LNCAP (cell line): ENCODE measurements at regions not wholly inside any gene's neighbourhood (a gene's known extent, or its start where the extent isn't known, plus 50 kb on each side); places are given as distances from the start of the nearest gene placed in this dataset.

Source experiments
- CTCF ChIP-seq: fragments of 450-650 bp; IDR thresholded peaks from 2 replicates; pipeline ENCODE4 v1.5.1; 2017; ENCODE audit warnings: mild to moderate bottlenecking

GRCh38 chr18:22099925-22100324, 69.5 kb upstream of the GATA6 start:
- TF ChIP-seq CTCF, result no peak

- no peak for TF ChIP-seq CTCF
These were observed 67.7 kb upstream of the GATA6 start for GRCh38 chr18:22101731-22102130.

GRCh38 chr18:22102953-22103646, 66.3 kb upstream of the GATA6 start:
- no peak for TF ChIP-seq CTCF

DNA sequence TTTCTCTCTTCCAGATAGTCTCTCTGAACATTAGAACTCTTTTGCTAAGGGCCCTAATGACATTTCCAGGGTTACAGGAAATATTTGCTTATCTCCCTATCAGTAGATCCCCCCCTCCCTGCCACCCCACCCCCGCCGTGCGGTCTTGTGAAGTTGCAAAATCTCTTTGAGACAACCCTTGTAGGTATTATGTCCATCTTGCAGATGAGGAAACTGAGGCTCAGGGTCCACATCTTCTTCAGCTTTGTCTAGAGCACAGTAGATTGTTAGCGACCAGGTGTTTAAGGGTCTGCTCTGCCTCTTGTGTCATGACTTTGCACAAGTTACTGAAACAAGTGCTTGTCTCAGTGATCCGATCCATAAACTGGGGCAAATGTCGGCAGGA, 65.8 kb upstream of the GATA6 start:
- TF ChIP-seq CTCF, result no peak

- TF ChIP-seq CTCF, result no peak
These were observed 62.7 kb upstream of the GATA6 start for GRCh38 chr18:22106536-22107292.

DNA sequence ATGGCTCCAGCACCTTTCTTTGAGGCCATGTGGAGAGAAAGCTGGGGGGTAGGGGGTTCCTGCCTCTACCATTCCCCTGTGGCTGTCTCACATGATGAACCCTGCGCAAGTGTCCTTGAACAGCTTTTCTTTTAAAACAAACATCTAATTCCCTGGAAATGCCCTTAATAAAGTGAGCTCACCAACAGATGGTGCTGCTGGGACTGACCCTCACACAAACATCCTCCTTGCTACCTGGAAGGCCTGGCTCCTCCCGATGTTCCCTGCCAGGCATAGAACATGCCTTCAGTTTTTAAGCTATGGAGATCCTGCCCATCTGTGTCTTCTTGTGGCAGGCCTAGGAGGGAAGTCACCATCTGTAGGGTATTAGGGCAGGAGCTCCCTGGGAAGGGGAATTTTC, 60.7 kb upstream of the GATA6 start:
- no peak for TF ChIP-seq CTCF

GRCh38 chr18:22109535-22109934, 59.9 kb upstream of the GATA6 start:
- no peak for TF ChIP-seq CTCF
